ENCODE measurements at regions not wholly inside any gene's neighbourhood (a gene's known extent, or its start where the extent isn't known, plus 50 kb on each side); places are given as distances from the start of the nearest gene placed in this dataset.

GRCh38 chr4:164011791-164012190, 517.3 kb downstream of the TMA16 start:
- Mint-ChIP-seq H3K27me3 (ENCODE audit: low read depth) (no peaks in the 10 kb centered on the region), H3K9me3 (peaks cover 4 to 8% of the 10 kb centered on the region in 2 experiments; a peak in 1 of 5 replicates), H3K4me1 (peaks cover 2 to 7% of the 10 kb centered on the region in 2 experiments; a peak in 3 of 4 replicates), H3K36me3 (ENCODE audit: insufficient read depth in 1 of 3, low read depth in 3 of 3) (peaks cover 0 to 5% (median 0%) of the 10 kb centered on the region in 3 experiments; a peak in 1 of 7 replicates), H3K4me3 (no peak overlapping the region), H3K27ac (0 out of 7 replicates have a peak overlapping the region, but pooled peaks of 1 of the 3 experiments have one; percentile 8)
- no peak for TF ChIP-seq CTCF (conservative IDR thresholded peaks at IDR 0.05)
- no peak overlapping the region for H3K14ac ChIP-seq (ENCODE audit: insufficient read depth, low read length)
- H3K4me1 ChIP-seq (ENCODE audit: insufficient read depth, low read length): no peaks in the 10 kb centered on the region
- no peaks in the 10 kb centered on the region for H4K20me1 ChIP-seq (ENCODE audit: control insufficient read depth, insufficient read depth, insufficient read length)
- H2BK12ac ChIP-seq (ENCODE audit: insufficient read length, low read depth, low read length): no peak overlapping the region
- H4K5ac ChIP-seq (ENCODE audit: insufficient read length, low read depth, low read length): peak overlapping the region; percentile 70
- H2BK15ac ChIP-seq (ENCODE audit: low read depth, low read length): no peak overlapping the region
- H3K9ac ChIP-seq (ENCODE audit: extremely low read depth, insufficient read length, low read length): no peak overlapping the region
- no peak overlapping the region for H3K18ac ChIP-seq (ENCODE audit: insufficient read length, low read depth, low read length)
- no peak overlapping the region for H2BK120ac ChIP-seq (ENCODE audit: low read depth, low read length, poor library complexity, severe bottlenecking)
- H2AK5ac ChIP-seq (ENCODE audit: insufficient read length, low read length): no peak overlapping the region
- DNase-seq: no peak
- no peak overlapping the region for H4K91ac ChIP-seq (ENCODE audit: insufficient read length, low read depth, low read length)
- WGBS (ENCODE audit: extremely low coverage, insufficient read length, low lambda C conversion rate): no CpG with 5 or more reads among the region's 4 CpGs
- no peaks in the 10 kb centered on the region for H3K79me2 ChIP-seq (ENCODE audit: insufficient read depth, low read length)
- H2AFZ ChIP-seq (ENCODE audit: low read length): no peak overlapping the region
- H3K27ac ChIP-seq (ENCODE audit: insufficient read length, low read depth, low read length): no peak overlapping the region
- H2BK20ac ChIP-seq (ENCODE audit: low read depth, low read length, poor library complexity, severe bottlenecking): no peak overlapping the region
- H3K9me3 ChIP-seq (ENCODE audit: control insufficient read depth, low read depth, low read length): no peaks in the 10 kb centered on the region
- no peak overlapping the region for H3K56ac ChIP-seq (ENCODE audit: insufficient read length, low read depth, low read length)
- no peak overlapping the region for H3K23ac ChIP-seq (ENCODE audit: insufficient read length, low read depth, low read length)
- H3T11ph ChIP-seq (ENCODE audit: low read length): no peak overlapping the region
- no peak overlapping the region for H3K4ac ChIP-seq (ENCODE audit: low read depth, low read length)
- H3K79me1 ChIP-seq (ENCODE audit: insufficient read depth, low read depth, low read length, poor library complexity, severe bottlenecking): no peaks in the 10 kb centered on the region
- H3K4me2 ChIP-seq (ENCODE audit: insufficient read depth, insufficient read length, low read length): no peak overlapping the region
- no peaks in the 10 kb centered on the region for H3K27me3 ChIP-seq (ENCODE audit: insufficient read depth, low read length)
- H4K8ac ChIP-seq (replicated peaks; ENCODE audit: insufficient read length, low read depth, low read length): no peak overlapping the region
- H2BK5ac ChIP-seq (ENCODE audit: insufficient read length, low read length): no peak overlapping the region
- H3K23me2 ChIP-seq (ENCODE audit: insufficient read length, low read depth, low read length, poor library complexity, severe bottlenecking): no peaks in the 10 kb centered on the region
